B cell (primary cell): ENCODE measurements at regions not wholly inside any gene's neighbourhood (a gene's known extent, or its start where the extent isn't known, plus 50 kb on each side); places are given as distances from the start of the nearest gene placed in this dataset.
"Not testable (repeated sequence)": the region's sequence is repeated elsewhere in the genome, so short reads cannot be mapped to it uniquely, and the experiment has no call there.

ENCODE experiments used
- CTCF ChIP-seq: fragments of 200-600 bp; IDR thresholded peaks from one replicate; pipeline ENCODE4 v1.8.0; 2022; ENCODE audit warnings: antibody characterized with exemption, mild to moderate bottlenecking
- EZH2 ChIP-seq: IDR thresholded peaks from 2 replicates; pipeline ENCODE4 v1.6.1; 2012; ENCODE audit warnings: borderline replicate concordance, low read depth, mild to moderate bottlenecking, moderate library complexity, low read length; ENCODE audit not compliant: insufficient read depth, poor library complexity, severe bottlenecking

GRCh38 chr7:55742651-55743453 is 119.7 kb downstream of the SEPTIN14 start:
- not testable (repeated sequence) for TF ChIP-seq CTCF, EZH2
